Lung (tissue), 11 donors: ENCODE measurements at regions not wholly inside any gene's neighbourhood (a gene's known extent, or its start where the extent isn't known, plus 50 kb on each side); places are given as distances from the start of the nearest gene placed in this dataset.

ENCODE experiments used
- ATAC-seq: fragments of 200-7000 bp; cut with Tn5 transposase; one replicate; pipeline ENCODE4 v1.9.1; 2020; ENCODE audit warnings: moderate number of reproducible peaks; ENCODE audit not compliant: insufficient read depth, low FRiP score
- DNase-seq, 3 donors: peaks; one replicate each; pipeline ENCODE4 v3.0.0-alpha.2; 2013 to 2017
- H3K27ac ChIP-seq, 2 donors: one replicate each; pipeline ENCODE4 v1.5.1; 2013; ENCODE audit warnings: mild to moderate bottlenecking in 2 of 2, moderate library complexity in 2 of 2, control low read depth in 1 of 2, inconsistent platforms in 1 of 2, low read depth in 1 of 2, low read length in 1 of 2
- H3K27me3 ChIP-seq, 3 donors: one replicate each; pipeline ENCODE4 v1.5.1; 2013; ENCODE audit warnings: low read length in 2 of 3; ENCODE audit not compliant: control insufficient read depth in 3 of 3, insufficient read depth in 3 of 3
- H3K36me3 ChIP-seq, 4 donors: one replicate each; pipeline ENCODE4 v1.5.1; 2013; ENCODE audit warnings: low read length in 4 of 4, mild to moderate bottlenecking in 1 of 4, moderate library complexity in 1 of 4; ENCODE audit not compliant: control insufficient read depth in 4 of 4, insufficient read depth in 4 of 4
- H3K4me1 ChIP-seq, 5 donors: one replicate each; pipeline ENCODE4 v1.5.1; 2013; ENCODE audit warnings: low read length in 5 of 5, mild to moderate bottlenecking in 2 of 5, moderate library complexity in 1 of 5; ENCODE audit not compliant: control insufficient read depth in 5 of 5, insufficient read depth in 5 of 5
- H3K4me3 ChIP-seq: one replicate; pipeline ENCODE4 v1.5.1; 2013; ENCODE audit warnings: mild to moderate bottlenecking, control low read depth, moderate library complexity
- H3K9ac ChIP-seq, 2 donors: one replicate each; pipeline ENCODE4 v1.5.1; 2013; ENCODE audit warnings: low read length in 2 of 2, control low read depth in 1 of 2; ENCODE audit not compliant: insufficient read depth in 1 of 2
- H3K9me3 ChIP-seq, 4 donors: one replicate each; pipeline ENCODE4 v1.5.1; 2013; ENCODE audit warnings: low read length in 3 of 4, mild to moderate bottlenecking in 1 of 4, moderate library complexity in 1 of 4; ENCODE audit not compliant: control insufficient read depth in 4 of 4, insufficient read depth in 3 of 4
- CTCF ChIP-seq: IDR thresholded peaks from 2 replicates; pipeline ENCODE4 v1.5.1; 2012; ENCODE audit warnings: mild to moderate bottlenecking; ENCODE audit errors: control extremely low read depth, extremely low read depth
- WGBS, 2 donors: extraction: QIAGEN DNeasy Blood & Tissue Kit; methylation state at CpG; one replicate each; pipeline ENCODE4 v1.1.7; 2013; 5-methylcytosine and 5-hydroxymethylcytosine counted together
- donor health status: control.
- donor health status: control.
- donor health status: Bipolar disorder and iron deficiency.
- donor health status: healthy.
- donor health status: DM: yes; HTN: yes; CAD: no.

- no peaks in the 10 kb centered on the region for H3K9me3 ChIP-seq
- no peaks in the 10 kb centered on the region for H3K27me3 ChIP-seq
- no peaks in the 10 kb centered on the region for H3K36me3 ChIP-seq
- no peak overlapping the region for H3K27ac ChIP-seq
- H3K4me1 ChIP-seq: peaks cover 0 to 13% (median 0%) of the 10 kb centered on the region in 5 donors
- DNase-seq (peak in 2 of 3 donors; percentile 78 to 85), ATAC-seq (no peak)
- TF ChIP-seq CTCF: no peak
- no peak overlapping the region for H3K4me3 ChIP-seq
- no peak overlapping the region for H3K9ac ChIP-seq
Measured at GRCh38 chr13:58324161-58324560, 692.6 kb downstream of the PCDH17 start.

GRCh38 chr13:58329746-58330145 is 698.2 kb downstream of the PCDH17 start:
- ATAC-seq: no peak
- no peaks in the 10 kb centered on the region for H3K9me3 ChIP-seq
- H3K4me1 ChIP-seq: peaks cover 0 to 4% (median 0%) of the 10 kb centered on the region in 5 donors
- no peak for TF ChIP-seq CTCF
- no peaks in the 10 kb centered on the region for H3K27me3 ChIP-seq
- H3K27ac ChIP-seq: no peak overlapping the region
- no peak overlapping the region for H3K9ac ChIP-seq
- no peaks in the 10 kb centered on the region for H3K36me3 ChIP-seq
- no peak for DNase-seq
- 81 to 92% methylated on average over 5 of the region's 5 CpGs for WGBS, 2 donors
- H3K4me3 ChIP-seq: no peak overlapping the region

- no peak overlapping the region for H3K4me3 ChIP-seq
- ATAC-seq (no peak), DNase-seq (no peak)
- no peak overlapping the region for H3K9ac ChIP-seq
- no peak overlapping the region for H3K27ac ChIP-seq
- H3K27me3 ChIP-seq: no peaks in the 10 kb centered on the region
- H3K36me3 ChIP-seq: no peaks in the 10 kb centered on the region
- no peaks in the 10 kb centered on the region for H3K9me3 ChIP-seq
- no peaks in the 10 kb centered on the region for H3K4me1 ChIP-seq
- TF ChIP-seq CTCF: no peak
Measured at GRCh38 chr13:58340895-58341294, 709.4 kb downstream of the PCDH17 start.

GRCh38 chr13:58341318-58341717 is 709.8 kb downstream of the PCDH17 start:
- no peak for DNase-seq
- ATAC-seq: no peak
- TF ChIP-seq CTCF: no peak
- Histone ChIP-seq H3K27me3 (no peaks in the 10 kb centered on the region), H3K9me3 (no peaks in the 10 kb centered on the region), H3K9ac (no peak overlapping the region), H3K4me3 (no peak overlapping the region), H3K27ac (no peak overlapping the region), H3K36me3 (no peaks in the 10 kb centered on the region), H3K4me1 (no peaks in the 10 kb centered on the region)
- WGBS, 2 donors: 89 to 92% methylated on average over 1 of the region's 1 CpG
